Fibroblast of gingiva (primary cell): ENCODE measurements at regions not wholly inside any gene's neighbourhood (a gene's known extent, or its start where the extent isn't known, plus 50 kb on each side); places are given as distances from the start of the nearest gene placed in this dataset.
"Not testable (repeated sequence)": the region's sequence is repeated elsewhere in the genome, so short reads cannot be mapped to it uniquely, and the experiment has no call there.

Source experiments
- DNase-seq: peaks from one replicate; pipeline ENCODE4 v3.0.0-alpha.2; 2011; ENCODE audit warnings: low read depth

- DNase-seq, result no peak
These were observed 161.3 kb upstream of the FAR2 start for GRCh38 chr12:28987538-28988324.

- DNase-seq, result no peak
These were observed 160.8 kb upstream of the FAR2 start for GRCh38 chr12:28988325-28988704.

GRCh38 chr12:28991626-28992025 is 157.5 kb upstream of the FAR2 start:
- no peak for DNase-seq

GRCh38 chr12:28993720-28994119 is 155.4 kb upstream of the FAR2 start:
- no peak for DNase-seq

GRCh38 chr12:28994179-28994715 is 154.8 kb upstream of the FAR2 start:
- DNase-seq, result no peak

- peak; percentile 51 for DNase-seq
These were observed 152.4 kb upstream of the FAR2 start for GRCh38 chr12:28996688-28997087.

- peak; percentile 60 for DNase-seq
These were observed 150.4 kb upstream of the FAR2 start for GRCh38 chr12:28998662-28999120.

- no peak for DNase-seq
These were observed 144.8 kb upstream of the FAR2 start for GRCh38 chr12:29004066-29004935.

- DNase-seq, result no peak
These were observed 144.2 kb upstream of the FAR2 start for GRCh38 chr12:29004936-29005304.

- DNase-seq, result no peak
These were observed 140.3 kb upstream of the FAR2 start for GRCh38 chr12:29008786-29009185.

GRCh38 chr12:29012673-29013072 is 136.4 kb upstream of the FAR2 start:
- DNase-seq, result no peak

GRCh38 chr12:29017532-29017931 is 131.5 kb upstream of the FAR2 start:
- not testable (repeated sequence) for DNase-seq

- no peak for DNase-seq
These were observed 125.5 kb upstream of the FAR2 start for GRCh38 chr12:29023436-29024076.

GRCh38 chr12:29024117-29024516 is 125.0 kb upstream of the FAR2 start:
- DNase-seq, result peak; percentile 4

- no peak for DNase-seq
These were observed 123.1 kb upstream of the FAR2 start for GRCh38 chr12:29025937-29026336.

GRCh38 chr12:29026419-29026818 is 122.7 kb upstream of the FAR2 start:
- DNase-seq, result peak; percentile 7

- DNase-seq, result not testable (repeated sequence)
These were observed 119.6 kb upstream of the FAR2 start for GRCh38 chr12:29029484-29029883.

GRCh38 chr12:29030006-29030405 is 119.1 kb upstream of the FAR2 start:
- DNase-seq, result no peak

- no peak for DNase-seq
These were observed 116.6 kb upstream of the FAR2 start for GRCh38 chr12:29032446-29032845.

GRCh38 chr12:29033519-29033918 is 115.6 kb upstream of the FAR2 start:
- no peak for DNase-seq

GRCh38 chr12:29035112-29035511 is 114.0 kb upstream of the FAR2 start:
- DNase-seq, result no peak

- DNase-seq, result peak; percentile 98
These were observed 110.1 kb upstream of the FAR2 start for GRCh38 chr12:29039013-29039412.
